Spleen (tissue), 7 donors: ENCODE measurements at regions not wholly inside any gene's neighbourhood (a gene's known extent, or its start where the extent isn't known, plus 50 kb on each side); places are given as distances from the start of the nearest gene placed in this dataset.

ENCODE experiments used
- POLR2AphosphoS5 ChIP-seq, 3 donors: sonication (generic); formaldehyde crosslinking; IDR thresholded peaks; one replicate each; pipeline ENCODE4 v1.5.1; 2017; ENCODE audit warnings: antibody characterized with exemption in 3 of 3
- TF ChIP-seq, protein P1 (sequence below), 11 experiments: fragments of 200-600 bp in 7 of 11; fragments of 450-650 bp in 4 of 11; sonication (generic) in 4 of 11; IDR thresholded peaks in 8 of 11; conservative IDR thresholded peaks in 3 of 11; 1 replicate in 7 of 11; 2 replicates in 4 of 11; pipeline versions ENCODE4 v1.4.0 to v1.8.0; 2016 to 2021; ENCODE audit warnings: antibody characterized with exemption in 11 of 11, inconsistent platforms in 4 of 11, mild to moderate bottlenecking in 1 of 11
- donor health status: DM: no; HTN: no; CAD: no; lungs with moderate emphysema.
- donor health status: DM: no; HTN: no; CAD: no.
- donor health status: DM: no; HTN: no; CAD: no.

DNA sequence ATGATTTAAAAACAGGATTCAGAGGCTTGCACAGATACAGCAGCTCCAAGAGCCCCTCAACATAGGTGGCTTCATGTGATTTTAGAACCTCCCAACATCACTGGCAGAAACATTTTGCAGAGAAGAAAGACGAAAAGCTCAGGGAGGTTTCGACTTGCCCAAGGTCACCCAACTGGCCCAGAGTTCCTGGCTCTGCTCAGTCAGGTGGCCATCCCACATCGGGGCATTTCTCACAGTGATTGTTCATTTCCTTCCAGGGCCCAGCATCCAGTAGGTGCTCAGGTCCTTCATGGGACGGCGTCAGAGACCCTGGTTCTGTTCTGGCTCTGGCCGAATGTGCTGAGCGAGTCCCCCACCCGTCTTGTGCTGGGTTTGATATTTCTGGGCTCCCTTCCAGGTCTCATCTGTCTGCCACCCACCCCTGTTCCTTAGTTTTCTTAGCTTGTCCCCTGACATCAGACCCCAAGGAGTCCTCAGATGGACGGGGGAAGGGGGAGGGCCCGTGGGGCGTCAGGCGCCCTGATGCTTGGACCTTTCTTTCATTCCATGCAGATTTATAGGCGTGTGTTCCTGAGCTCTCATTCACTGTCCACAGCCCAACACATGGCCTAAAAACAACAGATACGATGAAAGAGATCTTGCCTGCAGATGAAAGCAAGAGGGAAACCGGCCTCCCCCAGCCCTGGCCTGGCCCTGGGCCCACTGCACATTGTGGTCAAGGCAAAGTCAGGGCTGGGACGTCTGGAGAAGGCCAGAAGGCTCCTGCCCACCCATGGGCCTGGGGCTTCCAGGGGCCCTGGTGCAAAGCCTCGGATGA lies 123.1 kb upstream of the ZBTB40 start:
- TF ChIP-seq, protein P1, sequence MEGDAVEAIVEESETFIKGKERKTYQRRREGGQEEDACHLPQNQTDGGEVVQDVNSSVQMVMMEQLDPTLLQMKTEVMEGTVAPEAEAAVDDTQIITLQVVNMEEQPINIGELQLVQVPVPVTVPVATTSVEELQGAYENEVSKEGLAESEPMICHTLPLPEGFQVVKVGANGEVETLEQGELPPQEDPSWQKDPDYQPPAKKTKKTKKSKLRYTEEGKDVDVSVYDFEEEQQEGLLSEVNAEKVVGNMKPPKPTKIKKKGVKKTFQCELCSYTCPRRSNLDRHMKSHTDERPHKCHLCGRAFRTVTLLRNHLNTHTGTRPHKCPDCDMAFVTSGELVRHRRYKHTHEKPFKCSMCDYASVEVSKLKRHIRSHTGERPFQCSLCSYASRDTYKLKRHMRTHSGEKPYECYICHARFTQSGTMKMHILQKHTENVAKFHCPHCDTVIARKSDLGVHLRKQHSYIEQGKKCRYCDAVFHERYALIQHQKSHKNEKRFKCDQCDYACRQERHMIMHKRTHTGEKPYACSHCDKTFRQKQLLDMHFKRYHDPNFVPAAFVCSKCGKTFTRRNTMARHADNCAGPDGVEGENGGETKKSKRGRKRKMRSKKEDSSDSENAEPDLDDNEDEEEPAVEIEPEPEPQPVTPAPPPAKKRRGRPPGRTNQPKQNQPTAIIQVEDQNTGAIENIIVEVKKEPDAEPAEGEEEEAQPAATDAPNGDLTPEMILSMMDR (IDR thresholded peaks at IDR 0.05 in 8 of 11, conservative IDR thresholded peaks at IDR 0.05 in 3 of 11), result no peak
- no peak for TF ChIP-seq POLR2AphosphoS5 (IDR thresholded peaks at IDR 0.05)
